Keratinocyte (primary cell): ENCODE measurements at regions not wholly inside any gene's neighbourhood (a gene's known extent, or its start where the extent isn't known, plus 50 kb on each side); places are given as distances from the start of the nearest gene placed in this dataset.

ENCODE experiments used
- DNase-seq: peaks from one replicate; pipeline ENCODE4 v3.0.0-alpha.2; 2011; ENCODE audit warnings: low read depth, missing footprints, low spot score
- FAIRE-seq: peaks from 2 replicates; lab custom pipeline; 2011; peaks lifted over from hg19 to GRCh38; lab: Jason Lieb, UNC
- H2AFZ ChIP-seq: 2 replicates; pipeline ENCODE4 v1.6.0; 2012; ENCODE audit warnings: low read length, control low read depth, inconsistent platforms; ENCODE audit not compliant: control insufficient read depth
- H3K27ac ChIP-seq: 2 replicates; pipeline ENCODE4 v1.5.1; 2011; ENCODE audit warnings: low read length; ENCODE audit not compliant: control insufficient read depth, insufficient read depth
- H3K27me3 ChIP-seq: 3 replicates; pipeline ENCODE4 v1.6.0; 2011; ENCODE audit warnings: low read length; ENCODE audit not compliant: control insufficient read depth, insufficient read depth; ENCODE audit errors: extremely low read depth
- H3K36me3 ChIP-seq, 2 experiments: 2 replicates in 1 of 2; 3 replicates in 1 of 2; pipeline ENCODE4 v1.5.1; 2011; ENCODE audit warnings: low read length in 2 of 2, mild to moderate bottlenecking in 1 of 2; ENCODE audit not compliant: control insufficient read depth in 2 of 2, insufficient read depth in 2 of 2; ENCODE audit errors: extremely low read depth in 1 of 2
- H3K4me1 ChIP-seq: 3 replicates; pipeline ENCODE4 v1.5.1; 2011; ENCODE audit warnings: low read length; ENCODE audit not compliant: control insufficient read depth, insufficient read depth; ENCODE audit errors: extremely low read depth
- H3K4me2 ChIP-seq: 3 replicates; pipeline ENCODE4 v1.6.0; 2011; ENCODE audit warnings: low read depth, low read length; ENCODE audit not compliant: control insufficient read depth, insufficient read depth; ENCODE audit errors: extremely low read depth
- H3K4me3 ChIP-seq, 3 experiments: fragments of 200-600 bp in 1 of 3; sonication (generic) in 1 of 3; 2 replicates in 2 of 3; 3 replicates in 1 of 3; pipeline ENCODE4 v1.5.1; 2011 to 2016; ENCODE audit warnings: low read length in 3 of 3, mild to moderate bottlenecking in 3 of 3, control low read depth in 2 of 3, inconsistent platforms in 1 of 3, low read depth in 1 of 3, mixed read lengths in 1 of 3, mixed run types in 1 of 3, moderate library complexity in 1 of 3; ENCODE audit not compliant: control insufficient read depth in 2 of 3, insufficient read depth in 2 of 3; ENCODE audit errors: extremely low read depth in 1 of 3
- H3K79me2 ChIP-seq: 2 replicates; pipeline ENCODE4 v1.6.0; 2012; ENCODE audit warnings: low read length; ENCODE audit not compliant: control insufficient read depth, insufficient read depth
- H3K9ac ChIP-seq: 3 replicates; pipeline ENCODE4 v1.6.0; 2011; ENCODE audit warnings: low read length; ENCODE audit not compliant: control insufficient read depth, insufficient read depth; ENCODE audit errors: extremely low read depth
- H3K9me1 ChIP-seq: 3 replicates; pipeline ENCODE4 v1.6.0; 2011; ENCODE audit warnings: low read length; ENCODE audit not compliant: control insufficient read depth, insufficient read depth; ENCODE audit errors: extremely low read depth
- H3K9me3 ChIP-seq: 2 replicates; pipeline ENCODE4 v1.5.1; 2012; ENCODE audit warnings: low read depth, low read length; ENCODE audit not compliant: control insufficient read depth
- H4K20me1 ChIP-seq: 3 replicates; pipeline ENCODE4 v1.6.0; 2011; ENCODE audit warnings: low read length; ENCODE audit not compliant: control insufficient read depth, insufficient read depth; ENCODE audit errors: extremely low read depth
- CTCF ChIP-seq, 3 experiments: IDR thresholded peaks in 1 of 3; conservative IDR thresholded peaks in 1 of 3; optimal IDR thresholded peaks in 1 of 3; 2 replicates in 2 of 3; 3 replicates in 1 of 3; pipeline versions ENCODE3 to v1.5.1; 2011; ENCODE audit warnings: low read length in 3 of 3, mild to moderate bottlenecking in 3 of 3, moderate library complexity in 2 of 3, control low read depth in 1 of 3, inconsistent platforms in 1 of 3; ENCODE audit not compliant: insufficient read depth in 2 of 3; ENCODE audit errors: extremely low read depth in 1 of 3
- EZH2 ChIP-seq: IDR thresholded peaks from one replicate; pipeline ENCODE4 v1.6.1; 2012; ENCODE audit warnings: inconsistent platforms, mild to moderate bottlenecking, low read length, moderate library complexity
- dilution Hi-C: fragments of 300-500 bp; cut with MboI; formaldehyde crosslinking; loops from one replicate; pipeline ENCODE4 v1.7.0; 2020; ENCODE audit warnings: low sequenced_read_pairs; ENCODE audit not compliant: extremely low pct_ligation_motif_present

GRCh38 chr1:55382806-55383305, 167.7 kb upstream of the USP24 start:
- no peak overlapping the region for H3K27ac ChIP-seq
- H3K9me1 ChIP-seq, result no peaks in the 10 kb centered on the region
- no peak for FAIRE-seq
- no peaks in the 10 kb centered on the region for H3K79me2 ChIP-seq
- H2AFZ ChIP-seq, result no peak overlapping the region
- no peaks in the 10 kb centered on the region for H4K20me1 ChIP-seq
- H3K4me3 ChIP-seq, result no peak overlapping the region
- no peaks in the 10 kb centered on the region for H3K9me3 ChIP-seq
- no peak overlapping the region for H3K9ac ChIP-seq
- no peak for TF ChIP-seq CTCF (optimal IDR thresholded peaks at IDR 0.05 in 1 of 3, IDR thresholded peaks at IDR 0.05 in 1 of 3, conservative IDR thresholded peaks at IDR 0.05 in 1 of 3; ENCODE audit: extremely low read depth in 1 of 3, insufficient read depth in 2 of 3, low read length in 3 of 3)
- no peak for TF ChIP-seq EZH2
- no peak overlapping the region for H3K4me2 ChIP-seq
- no peaks in the 10 kb centered on the region for H3K4me1 ChIP-seq
- DNase-seq, result no peak
- no peaks in the 10 kb centered on the region for H3K27me3 ChIP-seq
- dilution Hi-C loops, result no loop called here
- no peaks in the 10 kb centered on the region for H3K36me3 ChIP-seq

GRCh38 chr1:55381983-55382382, 166.8 kb upstream of the USP24 start:
- Histone ChIP-seq H3K27ac (no peak overlapping the region), H3K9me1 (no peaks in the 10 kb centered on the region), H3K9me3 (no peaks in the 10 kb centered on the region), H3K9ac (no peak overlapping the region), H3K4me2 (no peak overlapping the region), H2AFZ (no peak overlapping the region), H3K36me3 (no peaks in the 10 kb centered on the region), H4K20me1 (no peaks in the 10 kb centered on the region), H3K4me1 (no peaks in the 10 kb centered on the region), H3K4me3 (no peak overlapping the region), H3K79me2 (no peaks in the 10 kb centered on the region), H3K27me3 (no peaks in the 10 kb centered on the region)
- TF ChIP-seq EZH2 (no peak), CTCF (optimal IDR thresholded peaks at IDR 0.05 in 1 of 3, IDR thresholded peaks at IDR 0.05 in 1 of 3, conservative IDR thresholded peaks at IDR 0.05 in 1 of 3; ENCODE audit: extremely low read depth in 1 of 3, insufficient read depth in 2 of 3, low read length in 3 of 3) (no peak)
- dilution Hi-C loops, result no loop called here
- DNase-seq (no peak), FAIRE-seq (no peak)
